ENCODE measurements at regions not wholly inside any gene's neighbourhood (a gene's known extent, or its start where the extent isn't known, plus 50 kb on each side); places are given as distances from the start of the nearest gene placed in this dataset.

DNA sequence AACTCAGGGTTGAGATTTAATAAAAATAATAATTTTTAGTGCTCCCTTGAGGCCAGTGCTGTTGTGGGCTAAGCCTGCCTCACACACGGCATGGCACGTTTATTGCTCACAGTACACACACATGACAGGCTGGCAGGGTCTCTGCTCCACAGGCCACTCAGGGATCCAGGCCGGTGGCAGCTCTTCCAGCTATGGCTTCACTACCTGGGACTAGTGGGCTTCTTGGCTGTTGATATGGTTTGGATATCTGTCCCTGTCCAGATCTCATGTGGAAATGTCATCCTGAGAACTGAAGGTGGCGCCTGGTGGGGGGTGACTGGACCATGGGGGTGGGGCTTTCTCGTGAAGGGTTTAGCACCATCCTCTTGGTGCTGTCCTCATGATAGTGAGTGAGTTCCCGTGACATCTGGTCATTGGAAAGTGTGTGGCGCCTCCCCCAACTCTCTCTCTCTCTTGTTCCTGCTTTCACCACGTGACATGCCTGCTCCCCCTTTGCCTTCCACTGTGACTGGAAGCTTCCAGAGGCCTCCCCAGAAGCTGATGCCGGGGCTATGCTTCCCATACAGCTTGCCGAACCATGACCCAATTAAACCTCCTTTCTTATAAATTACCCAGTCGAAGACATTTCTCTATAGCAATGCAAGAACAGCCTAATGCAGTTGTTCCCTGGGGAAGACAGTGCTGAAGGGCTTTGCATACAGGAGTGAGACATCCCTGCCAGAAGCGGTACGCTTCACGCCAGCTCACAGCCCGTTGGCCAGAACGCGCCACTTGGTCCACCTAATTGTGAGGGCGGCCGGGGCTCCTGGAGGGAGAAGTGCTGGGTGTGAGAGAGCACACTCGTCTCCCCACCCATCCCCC is 226.9 kb upstream of the C1orf174 start:
- Histone ChIP-seq H3K4me1 (ENCODE audit: control insufficient read depth, low read length) (peaks cover 12% of the 10 kb centered on the region), H3K27me3 (ENCODE audit: control insufficient read depth, low read length) (no peaks in the 10 kb centered on the region), H3K9me3 (ENCODE audit: control insufficient read depth, insufficient read depth, low read length) (no peaks in the 10 kb centered on the region), H3F3A (ENCODE audit: control insufficient read depth, insufficient read depth) (no peaks in the 10 kb centered on the region), H3K36me3 (ENCODE audit: control insufficient read depth, low read length) (no peaks in the 10 kb centered on the region), H3K4me2 (ENCODE audit: low read length) (no peak overlapping the region), H3K4me3 (ENCODE audit: low read length) (no peak overlapping the region), H3K79me2 (ENCODE audit: control insufficient read depth, low read length) (no peaks in the 10 kb centered on the region), H3K27ac (ENCODE audit: low read depth, low read length) (no peak overlapping the region), H3K9me2 (replicated peaks; ENCODE audit: control insufficient read depth, low read length) (no peaks in the 10 kb centered on the region), H4K20me1 (ENCODE audit: control insufficient read depth, insufficient read depth, low read depth, low read length) (no peaks in the 10 kb centered on the region)
- TF ChIP-seq CTCF (IDR thresholded peaks at IDR 0.05; ENCODE audit: low read depth, low read length, poor library complexity, severe bottlenecking) (peak; percentile 30), EZH2phosphoT487 (IDR thresholded peaks at IDR 0.05; ENCODE audit: borderline replicate concordance, low read length) (no peak)

DNA sequence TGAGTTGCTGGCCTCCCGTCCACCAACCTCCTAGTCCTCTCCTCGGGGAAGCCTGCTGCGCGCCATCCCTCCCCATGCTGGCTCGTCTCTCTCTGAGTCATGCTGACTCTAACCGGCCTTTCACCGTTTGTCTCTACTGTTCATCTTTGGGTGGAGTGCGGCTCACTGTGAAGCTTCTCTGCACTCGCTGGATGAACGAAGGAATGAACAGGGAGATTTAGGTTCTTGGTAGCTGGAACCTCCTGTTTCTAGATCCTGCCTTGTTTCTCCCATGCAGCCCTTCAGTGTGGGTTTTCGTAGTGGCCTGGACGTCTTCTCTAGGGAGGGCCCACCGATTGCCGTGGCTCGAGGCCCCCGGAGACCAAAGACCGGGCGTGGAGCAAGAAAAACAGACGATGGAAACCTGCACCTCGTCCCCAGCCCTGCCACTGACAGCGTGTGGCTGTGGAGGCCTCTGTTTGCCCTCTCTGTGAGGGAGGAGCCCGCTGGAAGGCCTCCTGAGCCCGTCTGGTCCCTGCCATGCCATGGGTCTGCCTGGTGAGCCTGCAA is 227.6 kb upstream of the C1orf174 start:
- Histone ChIP-seq H3K79me2 (ENCODE audit: control insufficient read depth, low read length) (no peaks in the 10 kb centered on the region), H3K36me3 (ENCODE audit: control insufficient read depth, low read length) (no peaks in the 10 kb centered on the region), H3K9me2 (replicated peaks; ENCODE audit: control insufficient read depth, low read length) (no peaks in the 10 kb centered on the region), H3K4me3 (ENCODE audit: low read length) (no peak overlapping the region), H3K27ac (ENCODE audit: low read depth, low read length) (no peak overlapping the region), H3K9me3 (ENCODE audit: control insufficient read depth, insufficient read depth, low read length) (no peaks in the 10 kb centered on the region), H3F3A (ENCODE audit: control insufficient read depth, insufficient read depth) (no peaks in the 10 kb centered on the region), H3K27me3 (ENCODE audit: control insufficient read depth, low read length) (no peaks in the 10 kb centered on the region), H3K4me2 (ENCODE audit: low read length) (no peak overlapping the region), H4K20me1 (ENCODE audit: control insufficient read depth, insufficient read depth, low read depth, low read length) (no peaks in the 10 kb centered on the region), H3K4me1 (ENCODE audit: control insufficient read depth, low read length) (peaks cover 12% of the 10 kb centered on the region)
- no peak for TF ChIP-seq CTCF (IDR thresholded peaks at IDR 0.05; ENCODE audit: low read depth, low read length, poor library complexity, severe bottlenecking)
- TF ChIP-seq EZH2phosphoT487 (IDR thresholded peaks at IDR 0.05; ENCODE audit: borderline replicate concordance, low read length), result no peak

- TF ChIP-seq CTCF (IDR thresholded peaks at IDR 0.05; ENCODE audit: low read depth, low read length, poor library complexity, severe bottlenecking), result no peak
- no peak for TF ChIP-seq EZH2phosphoT487 (IDR thresholded peaks at IDR 0.05; ENCODE audit: borderline replicate concordance, low read length)
- Histone ChIP-seq H3K27me3 (ENCODE audit: control insufficient read depth, low read length) (no peaks in the 10 kb centered on the region), H3K9me2 (replicated peaks; ENCODE audit: control insufficient read depth, low read length) (no peaks in the 10 kb centered on the region), H3K36me3 (ENCODE audit: control insufficient read depth, low read length) (no peaks in the 10 kb centered on the region), H3K9me3 (ENCODE audit: control insufficient read depth, insufficient read depth, low read length) (no peaks in the 10 kb centered on the region), H3K4me3 (ENCODE audit: low read length) (no peak overlapping the region), H3K27ac (ENCODE audit: low read depth, low read length) (no peak overlapping the region), H3K4me1 (ENCODE audit: control insufficient read depth, low read length) (peaks cover 12% of the 10 kb centered on the region), H3K79me2 (ENCODE audit: control insufficient read depth, low read length) (no peaks in the 10 kb centered on the region), H3K4me2 (ENCODE audit: low read length) (no peak overlapping the region), H3F3A (ENCODE audit: control insufficient read depth, insufficient read depth) (no peaks in the 10 kb centered on the region), H4K20me1 (ENCODE audit: control insufficient read depth, insufficient read depth, low read depth, low read length) (no peaks in the 10 kb centered on the region)
Measured at GRCh38 chr1:4128616-4129015, 228.5 kb upstream of the C1orf174 start.

Data from DOHH2 (cell line).